H4 (cell line): ENCODE measurements at regions not wholly inside any gene's neighbourhood (a gene's known extent, or its start where the extent isn't known, plus 50 kb on each side); places are given as distances from the start of the nearest gene placed in this dataset.
"Not testable (repeated sequence)": the region's sequence is repeated elsewhere in the genome, so short reads cannot be mapped to it uniquely, and the experiment has no call there.

Source experiments
- DNase-seq: peaks from one replicate; pipeline ENCODE4 v3.0.0-alpha.2; 2015; ENCODE audit warnings: low spot score

DNA sequence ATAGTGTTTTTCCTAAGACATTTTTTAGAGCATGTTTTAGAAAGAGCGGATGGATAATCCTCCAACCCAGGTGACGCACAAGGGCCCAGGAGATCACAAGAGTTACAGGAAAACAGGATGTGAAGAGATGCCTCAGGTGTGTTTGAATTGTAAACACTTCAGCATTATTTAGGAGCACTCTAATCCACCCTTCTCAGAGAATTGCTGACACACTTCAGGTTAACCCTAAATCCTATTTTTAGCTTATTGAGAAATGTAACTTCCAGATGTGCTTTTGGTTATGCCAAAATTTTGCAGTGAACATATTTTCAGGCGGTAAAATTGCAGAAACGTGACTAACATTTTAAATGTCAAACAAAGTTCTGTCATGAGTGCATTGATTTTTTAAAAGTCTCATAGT, 755.4 kb upstream of the CTNND2 start:
- DNase-seq, result no peak

DNA sequence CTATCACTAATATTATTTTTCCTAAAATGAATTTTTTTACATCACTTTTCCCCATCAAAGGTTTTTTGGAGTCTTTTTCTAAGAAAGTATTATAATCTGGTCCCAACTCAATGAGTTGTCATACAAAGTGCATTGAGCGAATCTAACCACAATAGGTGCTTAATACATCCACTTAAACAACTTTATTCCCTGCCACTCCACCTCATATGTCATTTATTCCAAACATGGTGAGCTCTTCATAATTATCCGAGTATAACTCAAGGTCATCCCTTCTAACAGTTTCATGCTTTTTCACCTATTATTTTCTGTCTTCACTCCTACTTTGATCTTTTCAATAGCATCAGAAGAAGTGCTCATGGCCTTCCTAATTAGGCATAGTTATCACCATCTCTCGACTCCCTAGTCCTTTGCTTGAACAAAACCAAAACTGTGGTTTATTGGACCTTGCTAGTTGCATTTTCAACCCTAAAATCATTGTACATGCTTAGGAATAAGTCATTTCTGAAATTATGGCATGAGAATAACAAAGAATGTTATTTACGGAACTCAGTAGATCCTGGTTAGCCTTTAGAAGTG, 754.7 kb upstream of the CTNND2 start:
- DNase-seq, result no peak

DNA sequence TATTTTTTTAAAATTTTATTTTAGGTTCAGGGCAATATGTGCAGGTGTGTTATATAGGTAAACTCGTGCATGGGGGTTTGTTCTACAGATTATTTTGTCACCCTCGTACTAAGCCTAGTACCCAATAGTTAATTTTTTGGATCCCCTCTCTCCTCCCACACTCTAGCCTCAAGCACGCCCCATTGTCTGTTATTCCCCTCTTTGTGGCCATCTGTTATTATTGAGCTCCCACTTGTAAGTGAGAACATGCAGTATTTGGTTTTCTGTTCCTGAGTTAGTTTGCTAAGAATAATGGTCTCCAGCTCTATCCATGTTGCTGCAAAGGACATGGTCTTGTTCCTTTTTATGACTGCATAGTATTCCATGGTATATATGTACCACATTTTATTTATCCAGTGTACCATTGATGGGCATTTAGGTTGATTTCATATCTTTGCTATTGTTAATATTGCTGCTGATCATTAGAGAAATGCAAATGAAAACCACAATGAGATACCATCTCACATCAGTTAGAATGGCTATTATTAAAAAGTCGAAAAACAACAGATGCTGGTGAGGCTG, 753.7 kb upstream of the CTNND2 start:
- not testable (repeated sequence) for DNase-seq

DNA sequence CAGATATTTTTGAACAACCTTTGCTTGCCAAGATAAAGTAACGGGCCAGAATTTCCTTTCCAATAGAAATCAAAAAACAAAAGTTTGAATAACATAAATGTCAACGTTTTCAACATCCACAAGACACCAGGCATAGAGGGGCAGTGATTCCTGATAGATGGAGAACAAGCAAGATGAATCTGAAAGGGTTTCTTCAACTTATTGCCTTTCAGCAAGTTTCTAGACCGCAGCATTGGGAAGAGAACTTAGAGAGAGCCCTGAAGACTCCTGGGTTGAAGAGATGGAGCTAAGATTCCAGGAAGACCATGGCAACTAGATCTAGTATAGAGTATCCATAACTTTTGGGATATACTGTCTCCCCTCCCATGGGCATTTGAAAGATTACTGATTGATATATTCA, 751.4 kb upstream of the CTNND2 start:
- no peak for DNase-seq

DNA sequence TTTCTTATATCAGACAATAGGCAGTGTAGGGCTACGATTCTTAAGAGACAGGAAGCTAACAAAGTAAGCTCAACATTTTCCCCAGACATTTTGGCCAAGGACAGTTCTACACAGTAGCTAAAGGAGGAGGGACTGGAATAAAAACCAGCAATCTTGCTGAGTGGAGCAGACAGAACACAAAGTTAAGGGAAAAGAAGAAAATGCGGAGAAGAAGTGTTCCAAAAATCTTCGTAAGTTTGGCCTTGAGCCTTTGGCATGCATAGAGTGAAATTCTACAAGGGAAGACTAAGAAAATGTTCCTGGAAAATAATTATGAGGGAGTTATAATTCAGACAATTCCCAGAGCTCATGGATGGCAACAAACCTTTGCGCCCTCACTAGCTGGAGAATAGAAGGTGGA, 748.0 kb upstream of the CTNND2 start:
- no peak for DNase-seq

DNA sequence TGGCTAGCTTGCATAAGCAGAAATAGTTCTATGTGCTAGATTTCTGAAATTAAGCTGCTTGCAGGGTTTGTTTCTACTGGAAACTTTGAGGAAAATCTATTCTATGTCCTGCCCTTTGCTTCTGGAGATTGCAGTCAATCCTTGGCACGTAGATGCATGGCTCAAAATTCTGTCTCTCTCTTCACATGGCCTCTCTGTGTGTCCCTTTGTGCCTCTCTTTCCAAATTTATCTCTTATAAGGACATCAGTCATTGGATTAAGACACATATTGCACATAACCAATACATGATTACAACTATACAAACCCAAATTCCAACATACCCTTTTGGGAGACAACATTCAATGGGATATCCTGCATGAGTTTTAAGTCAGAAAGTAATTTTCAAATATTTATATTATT, 744.3 kb upstream of the CTNND2 start:
- DNase-seq, result no peak

DNA sequence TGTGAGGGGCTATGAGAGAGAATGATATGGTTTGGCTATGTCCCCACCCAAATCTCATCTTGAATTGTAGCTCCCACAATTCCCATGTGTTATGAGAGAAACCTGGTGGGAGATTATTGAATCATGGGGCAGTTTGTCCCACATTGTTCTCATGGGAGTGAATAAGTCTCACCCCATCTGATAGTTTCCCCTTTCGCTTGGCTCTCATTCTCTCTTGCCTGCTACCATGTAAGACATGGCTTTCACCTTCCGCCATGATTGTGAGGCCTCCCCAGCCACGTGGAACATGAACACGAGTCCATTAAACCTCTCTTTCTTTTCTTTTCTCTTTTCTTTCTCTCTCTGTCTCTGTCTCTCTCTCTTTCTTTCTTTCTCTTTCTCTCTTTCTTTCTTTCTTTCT, 743.4 kb upstream of the CTNND2 start:
- DNase-seq, result no peak

DNA sequence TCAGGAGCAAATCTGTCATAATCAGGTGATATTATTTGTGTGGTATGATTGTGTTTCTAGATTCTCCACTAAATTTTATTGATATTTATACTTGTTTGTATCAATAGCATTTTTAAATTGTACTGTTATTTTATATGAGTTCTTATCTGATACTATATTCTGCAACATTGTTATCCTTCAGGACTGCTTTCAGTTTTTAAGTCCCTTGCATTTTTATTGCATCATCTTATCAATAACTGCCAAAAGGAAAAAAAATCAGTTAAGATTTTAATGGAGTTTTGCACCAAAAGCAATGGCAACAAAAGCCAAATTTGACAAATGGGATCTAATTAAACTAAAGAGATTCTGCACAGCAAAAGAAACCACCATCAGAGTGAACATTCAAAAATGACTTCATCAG, 741.3 kb upstream of the CTNND2 start:
- DNase-seq, result no peak

DNA sequence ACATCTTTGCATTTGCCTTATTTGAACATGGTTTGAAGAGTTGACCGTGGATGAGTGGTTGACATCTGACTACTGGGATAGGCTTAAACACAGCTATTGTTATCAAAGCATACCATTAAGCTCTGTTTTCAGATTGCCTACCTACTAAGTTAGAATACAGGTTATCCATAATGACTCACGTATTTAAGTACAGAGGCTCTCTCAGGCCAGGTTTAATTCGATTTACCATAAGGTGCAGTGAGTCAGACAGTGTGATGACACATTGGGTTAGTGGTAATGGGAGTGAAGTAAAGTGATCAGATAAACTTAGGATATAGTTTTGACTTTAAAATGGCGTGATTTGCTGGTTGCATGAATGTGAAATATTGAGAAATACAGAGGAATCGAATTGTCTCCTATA, 732.0 kb upstream of the CTNND2 start:
- peak; percentile 46 for DNase-seq

DNA sequence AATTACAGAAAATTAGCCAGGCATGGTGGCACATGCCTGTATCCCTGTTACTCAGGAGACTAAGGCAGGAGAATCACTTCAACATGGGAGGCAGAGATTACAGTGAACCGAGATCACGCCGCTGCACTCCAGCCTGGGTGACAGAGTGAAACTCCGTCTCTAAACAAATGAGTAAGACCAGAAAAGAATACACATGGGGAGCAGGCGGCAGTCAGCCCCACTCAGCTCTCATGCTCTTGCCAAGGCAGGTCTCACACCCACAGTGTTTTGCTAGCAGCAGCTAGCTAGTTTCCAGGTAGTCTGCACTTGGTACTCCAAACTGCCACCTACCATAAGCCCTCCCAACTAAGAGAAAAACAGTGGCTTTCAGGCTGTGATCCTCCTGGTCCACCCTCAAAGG, 722.3 kb upstream of the CTNND2 start:
- no peak for DNase-seq

DNA sequence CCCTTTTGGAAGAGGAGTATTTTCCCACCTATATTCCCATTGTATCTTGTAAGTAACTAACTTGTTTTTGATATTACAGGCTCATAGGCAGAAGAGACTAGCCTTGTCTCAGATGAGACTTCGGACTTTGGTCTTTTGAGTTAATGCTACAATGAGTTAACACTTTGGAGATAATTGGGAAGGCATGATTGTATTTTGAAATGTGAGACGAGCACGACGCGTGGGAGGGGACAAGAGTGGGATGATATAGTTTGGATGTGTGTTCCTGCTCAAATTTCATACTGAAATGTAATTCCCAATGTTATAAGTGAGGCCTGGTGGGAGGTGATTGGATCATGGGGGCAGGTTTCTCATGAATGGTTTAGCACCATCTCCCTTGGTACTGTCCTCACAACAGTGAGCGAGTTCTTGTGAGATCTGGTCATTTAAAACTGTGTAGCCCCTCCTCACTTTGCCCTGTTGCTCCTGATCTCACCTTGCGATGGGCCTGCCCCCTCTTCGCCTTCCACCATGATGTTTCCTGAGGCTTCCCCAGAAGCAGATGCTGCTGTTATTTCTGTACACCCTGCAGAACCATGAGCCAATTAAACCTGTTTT, 721.5 kb upstream of the CTNND2 start:
- no peak for DNase-seq

DNA sequence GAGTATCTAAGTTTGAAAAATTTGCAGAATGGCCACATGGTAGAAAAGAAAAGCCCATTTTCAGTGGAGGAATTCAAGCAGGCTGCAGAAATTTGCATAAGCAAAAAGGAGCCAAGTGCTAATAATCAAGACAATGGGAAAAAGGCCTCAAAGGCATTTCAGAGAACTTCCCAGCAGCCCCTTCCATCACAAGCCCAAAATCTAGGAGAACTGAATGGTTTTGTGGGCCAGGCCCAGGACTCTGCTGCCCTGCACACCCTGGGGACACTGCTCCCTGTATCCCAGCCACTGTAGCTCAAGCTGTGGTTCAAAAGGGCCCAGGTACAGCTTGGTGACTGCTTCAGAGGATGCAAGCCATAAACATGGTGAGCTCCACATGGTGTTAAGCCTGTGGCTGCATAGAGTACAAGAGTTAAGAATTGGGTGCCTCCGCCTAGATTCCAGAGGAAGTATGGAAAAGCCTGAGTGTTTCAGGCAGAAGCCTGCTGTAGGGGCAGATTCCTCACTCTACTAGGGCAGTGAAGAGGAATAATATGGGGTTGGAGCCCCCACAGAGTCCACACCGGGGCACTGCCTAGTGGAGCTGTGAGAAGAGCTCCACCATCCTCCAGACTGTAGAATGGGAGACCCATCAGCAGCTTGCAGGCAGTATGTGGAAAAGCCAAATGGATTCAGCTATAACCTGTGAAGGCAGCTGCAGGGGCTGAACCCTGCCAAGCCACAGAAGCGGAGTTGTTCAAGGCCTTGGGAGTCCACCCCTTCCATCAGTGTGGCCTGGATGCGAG, 720.7 kb upstream of the CTNND2 start:
- no peak for DNase-seq

DNA sequence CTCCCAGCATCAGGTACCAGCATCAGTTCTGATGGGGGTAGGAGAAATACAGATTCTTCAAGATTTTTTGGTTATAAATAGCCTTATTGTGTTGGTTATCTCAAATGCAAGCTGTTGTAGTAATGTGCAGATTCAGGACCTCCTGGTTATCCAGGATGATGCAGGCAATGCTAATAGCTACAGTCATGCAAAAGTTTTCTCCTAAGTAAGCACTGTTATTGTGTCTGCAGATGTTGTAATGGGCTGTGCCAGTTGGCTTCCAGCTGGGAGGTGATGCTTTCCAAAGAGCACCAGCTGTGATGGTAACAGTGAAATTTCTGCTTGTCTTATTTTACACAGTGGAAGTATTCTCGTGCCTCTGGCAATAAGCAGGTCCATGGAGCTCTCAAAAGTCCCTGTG, 719.2 kb upstream of the CTNND2 start:
- DNase-seq, result peak; percentile 47

DNA sequence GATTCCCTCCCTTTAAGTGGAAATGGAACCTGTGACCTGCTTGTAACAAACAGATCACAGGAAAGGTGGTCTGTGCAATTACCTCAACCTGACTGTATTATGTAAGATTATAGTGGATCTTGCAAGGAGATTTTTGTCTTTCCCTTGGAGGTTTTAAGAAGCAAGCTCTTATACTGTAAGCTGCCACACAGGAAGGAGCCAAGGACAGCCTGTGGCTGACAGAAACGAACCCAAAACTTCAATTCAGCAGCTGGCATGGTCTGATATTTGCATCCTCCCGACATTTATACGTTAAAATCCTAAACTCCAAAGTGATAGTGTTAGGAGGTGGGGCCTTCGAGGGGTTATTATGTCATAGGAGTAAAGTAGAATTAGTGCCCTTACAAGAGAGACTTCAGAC, 711.8 kb upstream of the CTNND2 start:
- no peak for DNase-seq

DNA sequence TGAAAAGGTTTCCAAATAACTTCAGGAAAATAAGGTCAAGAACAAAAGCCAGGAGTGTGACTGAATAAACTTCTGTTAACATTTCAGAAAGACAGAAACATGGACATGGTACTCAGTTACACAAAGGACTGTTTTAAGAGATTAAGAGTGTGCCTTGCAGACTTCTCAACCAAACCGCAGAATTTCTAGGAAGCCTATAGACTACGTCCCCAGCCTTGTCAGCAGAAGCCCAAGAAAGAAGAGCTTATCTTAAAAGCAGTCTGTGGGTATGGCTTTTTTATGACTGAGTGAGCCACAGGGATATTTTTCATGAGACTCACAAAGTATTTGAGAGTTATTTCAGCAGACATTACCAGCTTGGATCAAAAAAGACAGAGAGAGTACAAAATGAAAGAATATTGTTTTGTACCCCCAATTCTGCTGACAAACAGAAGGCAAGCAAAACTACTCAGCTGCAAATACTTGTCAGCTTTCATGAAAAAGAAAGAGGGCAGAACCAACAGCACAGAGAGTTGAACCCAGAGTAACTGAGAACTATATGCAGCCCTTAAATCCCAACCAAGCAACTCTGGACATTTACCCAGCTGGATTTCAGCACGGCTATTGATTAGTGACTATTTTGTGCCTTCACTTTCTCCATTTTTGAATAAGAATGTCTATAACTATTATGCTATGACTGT, 711.0 kb upstream of the CTNND2 start:
- DNase-seq, result peak; percentile 90

DNA sequence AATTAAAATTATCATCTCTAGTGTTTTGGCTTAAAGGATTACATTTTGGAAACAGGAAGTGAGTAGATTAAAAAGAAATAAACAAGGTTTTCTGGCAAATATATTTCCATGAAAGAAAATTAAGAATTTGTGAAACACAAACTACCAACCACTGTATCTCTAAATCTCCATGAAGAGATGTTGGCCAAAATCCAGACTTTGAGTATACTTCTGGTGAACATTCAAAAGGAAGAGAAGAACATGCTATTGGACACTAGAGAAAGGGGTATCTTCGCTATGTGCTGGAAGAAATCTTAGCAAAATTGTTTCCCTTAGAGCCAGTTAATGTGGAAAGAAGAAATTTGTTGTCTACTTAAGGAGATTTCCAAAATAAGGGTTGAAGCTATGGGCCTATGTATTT, 710.4 kb upstream of the CTNND2 start:
- DNase-seq, result no peak

DNA sequence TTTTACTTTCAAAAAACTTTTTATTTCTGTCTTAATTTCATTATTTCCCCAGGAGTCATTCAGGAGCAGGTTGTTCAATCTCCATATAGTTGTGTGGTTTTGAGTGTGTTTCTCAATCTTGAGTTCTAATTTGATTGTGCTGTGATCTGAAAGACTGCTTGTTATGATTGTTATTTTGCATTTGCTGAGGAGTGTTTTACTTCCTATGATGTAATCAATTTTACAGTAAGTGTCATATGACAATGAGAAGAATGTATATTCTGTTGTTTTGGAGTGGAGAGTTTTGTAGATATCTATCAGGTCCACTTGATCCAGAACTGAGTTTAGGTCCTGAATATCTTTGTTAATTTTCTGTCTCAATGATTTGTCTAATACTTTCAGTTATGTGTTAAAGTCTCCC, 706.9 kb upstream of the CTNND2 start:
- DNase-seq, result no peak

DNA sequence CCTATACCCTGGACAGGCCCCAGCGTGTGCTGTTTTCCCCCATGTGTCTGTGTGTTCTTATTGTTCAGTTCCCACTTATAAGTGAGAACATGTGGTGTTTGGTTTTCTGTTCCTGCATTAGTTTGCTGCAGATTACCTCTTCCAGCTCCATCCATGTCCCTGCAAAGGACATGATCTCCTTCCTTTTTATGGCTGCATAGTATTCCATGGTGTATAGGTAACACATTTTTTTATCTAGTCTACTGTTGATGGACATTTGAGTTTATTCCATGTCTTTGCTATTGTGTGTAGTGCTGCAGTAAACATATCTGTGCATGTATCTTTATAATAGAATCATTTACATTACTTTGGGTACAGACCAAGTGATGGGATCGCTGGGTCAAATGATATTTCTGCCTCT, 703.6 kb upstream of the CTNND2 start:
- DNase-seq, result not testable (repeated sequence)

DNA sequence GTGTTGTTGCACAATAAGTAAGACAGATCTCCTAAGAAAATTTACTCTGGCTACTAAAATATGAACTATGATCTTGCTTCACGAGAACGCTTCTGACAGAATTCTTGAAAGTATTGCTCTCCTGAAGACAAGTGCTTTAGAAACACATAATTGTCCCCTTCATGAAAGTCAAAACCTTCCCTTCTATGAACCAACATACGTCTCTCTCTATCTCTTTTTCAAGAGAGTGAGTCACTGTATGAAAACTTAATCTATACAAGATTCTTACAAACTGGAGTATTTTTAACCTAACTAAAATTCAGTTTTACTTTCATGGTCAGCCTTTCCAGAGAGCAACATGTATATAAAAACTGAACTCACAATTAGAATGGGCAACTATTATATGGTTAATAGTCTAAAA, 688.0 kb upstream of the CTNND2 start:
- no peak for DNase-seq

DNA sequence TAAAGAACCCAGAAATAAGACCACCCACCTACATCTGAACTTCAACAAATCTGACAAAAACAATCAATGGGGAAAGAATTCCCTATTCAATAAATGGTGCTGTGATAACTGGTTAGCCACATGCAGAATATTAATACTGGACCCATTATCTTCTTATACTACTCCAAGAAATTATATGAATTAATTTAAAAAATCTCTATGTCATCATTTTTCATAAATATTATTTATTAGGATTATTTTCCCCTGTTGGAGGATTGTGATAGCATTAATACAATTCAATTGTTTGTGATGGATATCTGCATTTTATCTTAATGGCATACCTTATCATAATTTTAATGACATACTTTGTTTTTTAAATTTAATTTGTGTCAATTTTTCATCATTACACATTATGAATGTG, 682.2 kb upstream of the CTNND2 start:
- DNase-seq, result no peak

DNA sequence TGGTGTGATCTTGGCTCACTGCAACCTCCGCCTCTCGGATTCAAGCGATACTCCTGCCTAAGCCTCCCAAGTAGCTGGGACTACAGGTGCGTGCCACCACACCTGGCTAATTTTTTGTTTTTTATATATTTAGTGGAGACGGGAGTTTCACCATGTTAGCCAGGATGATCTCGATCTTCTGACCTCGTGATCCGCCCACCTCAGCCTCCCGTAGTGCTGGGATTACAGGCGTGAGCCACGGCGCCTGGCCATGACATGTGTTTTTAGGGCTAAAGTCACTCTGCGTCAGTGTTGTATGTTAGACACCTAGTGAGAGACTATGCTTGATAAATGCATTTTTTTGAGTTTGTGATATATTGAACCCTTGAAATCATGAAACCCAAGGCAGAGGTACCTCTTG, 674.6 kb upstream of the CTNND2 start:
- DNase-seq, result not testable (repeated sequence)

DNA sequence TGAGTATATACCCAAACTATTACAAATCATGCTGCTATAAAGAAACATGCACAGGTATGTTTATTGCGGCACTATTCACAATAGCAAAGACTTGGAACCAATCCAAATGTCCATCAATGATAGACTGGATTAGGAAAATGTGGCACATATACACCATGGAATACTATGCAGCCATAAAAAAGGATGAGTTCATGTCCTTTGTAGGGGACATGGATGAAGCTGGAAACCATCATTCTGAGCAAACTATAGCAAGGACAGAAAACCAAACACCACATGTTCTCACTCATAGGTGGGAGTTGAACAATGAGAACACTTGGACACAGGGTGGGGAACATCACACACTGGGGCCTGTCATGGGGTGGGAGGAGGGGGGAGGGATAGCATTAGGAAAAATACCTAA, 672.7 kb upstream of the CTNND2 start:
- DNase-seq, result not testable (repeated sequence)
